ENCODE measurements at regions not wholly inside any gene's neighbourhood (a gene's known extent, or its start where the extent isn't known, plus 50 kb on each side); places are given as distances from the start of the nearest gene placed in this dataset.

- in situ Hi-C loops (cut with MboI; ENCODE audit: low sequenced_read_pairs, unreplicated experiment): no loop called here
- no peak for DNase-seq (ENCODE audit: low spot score)
- TF ChIP-seq, protein P1, sequence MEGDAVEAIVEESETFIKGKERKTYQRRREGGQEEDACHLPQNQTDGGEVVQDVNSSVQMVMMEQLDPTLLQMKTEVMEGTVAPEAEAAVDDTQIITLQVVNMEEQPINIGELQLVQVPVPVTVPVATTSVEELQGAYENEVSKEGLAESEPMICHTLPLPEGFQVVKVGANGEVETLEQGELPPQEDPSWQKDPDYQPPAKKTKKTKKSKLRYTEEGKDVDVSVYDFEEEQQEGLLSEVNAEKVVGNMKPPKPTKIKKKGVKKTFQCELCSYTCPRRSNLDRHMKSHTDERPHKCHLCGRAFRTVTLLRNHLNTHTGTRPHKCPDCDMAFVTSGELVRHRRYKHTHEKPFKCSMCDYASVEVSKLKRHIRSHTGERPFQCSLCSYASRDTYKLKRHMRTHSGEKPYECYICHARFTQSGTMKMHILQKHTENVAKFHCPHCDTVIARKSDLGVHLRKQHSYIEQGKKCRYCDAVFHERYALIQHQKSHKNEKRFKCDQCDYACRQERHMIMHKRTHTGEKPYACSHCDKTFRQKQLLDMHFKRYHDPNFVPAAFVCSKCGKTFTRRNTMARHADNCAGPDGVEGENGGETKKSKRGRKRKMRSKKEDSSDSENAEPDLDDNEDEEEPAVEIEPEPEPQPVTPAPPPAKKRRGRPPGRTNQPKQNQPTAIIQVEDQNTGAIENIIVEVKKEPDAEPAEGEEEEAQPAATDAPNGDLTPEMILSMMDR (IDR thresholded peaks at IDR 0.05; ENCODE audit: borderline replicate concordance, control extremely low read depth, extremely low read depth, insufficient read depth, missing control alignments): no peak
Measured at GRCh38 chr20:24059174-24059573, 70.6 kb upstream of the GGTLC1 start.

GRCh38 chr20:24056491-24056890, 67.9 kb upstream of the GGTLC1 start:
- in situ Hi-C loops (cut with MboI; ENCODE audit: low sequenced_read_pairs, unreplicated experiment): no loop called here
- DNase-seq (ENCODE audit: low spot score): no peak
- TF ChIP-seq, protein P1 (IDR thresholded peaks at IDR 0.05; ENCODE audit: borderline replicate concordance, control extremely low read depth, extremely low read depth, insufficient read depth, missing control alignments): no peak

- DNase-seq (ENCODE audit: low spot score): no peak
- TF ChIP-seq, protein P1 (IDR thresholded peaks at IDR 0.05; ENCODE audit: borderline replicate concordance, control extremely low read depth, extremely low read depth, insufficient read depth, missing control alignments): no peak
- in situ Hi-C loops (cut with MboI; ENCODE audit: low sequenced_read_pairs, unreplicated experiment): no loop called here
Measured at GRCh38 chr20:24052599-24053275, 64.2 kb upstream of the GGTLC1 start.

DNA sequence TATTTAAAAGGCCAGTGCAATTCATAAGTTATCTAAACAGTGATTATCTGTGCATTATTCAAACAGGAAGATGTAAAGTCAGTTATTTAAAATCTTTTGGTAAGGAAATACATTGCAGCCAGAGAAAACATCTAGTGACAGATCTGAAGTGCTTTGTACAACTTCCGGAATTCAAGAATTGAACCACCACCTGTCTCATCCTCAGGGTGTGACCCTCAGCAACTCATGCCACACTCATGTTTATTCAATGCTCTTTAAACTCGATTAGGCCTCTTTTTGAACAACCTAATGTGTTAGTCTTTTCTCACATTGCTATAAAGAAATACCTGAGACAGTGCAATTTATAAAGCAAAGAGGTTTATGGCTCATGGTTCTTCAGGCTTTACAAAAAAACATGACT, 62.6 kb upstream of the GGTLC1 start:
- in situ Hi-C loops (cut with MboI; ENCODE audit: low sequenced_read_pairs, unreplicated experiment): no loop called here
- TF ChIP-seq, protein P1 (IDR thresholded peaks at IDR 0.05; ENCODE audit: borderline replicate concordance, control extremely low read depth, extremely low read depth, insufficient read depth, missing control alignments): no peak
- DNase-seq (ENCODE audit: low spot score): no peak

- DNase-seq (ENCODE audit: low spot score): no peak
- in situ Hi-C loops (cut with MboI; ENCODE audit: low sequenced_read_pairs, unreplicated experiment): no loop called here
- TF ChIP-seq, protein P1 (IDR thresholded peaks at IDR 0.05; ENCODE audit: borderline replicate concordance, control extremely low read depth, extremely low read depth, insufficient read depth, missing control alignments): no peak
Measured at GRCh38 chr20:24050119-24050518, 61.5 kb upstream of the GGTLC1 start.

GRCh38 chr20:24049081-24049480, 60.5 kb upstream of the GGTLC1 start:
- TF ChIP-seq, protein P1 (IDR thresholded peaks at IDR 0.05; ENCODE audit: borderline replicate concordance, control extremely low read depth, extremely low read depth, insufficient read depth, missing control alignments): no peak
- no peak for DNase-seq (ENCODE audit: low spot score)
- in situ Hi-C loops (cut with MboI; ENCODE audit: low sequenced_read_pairs, unreplicated experiment): no loop called here

Data from GM13976 (cell line).